ENCODE measurements at regions not wholly inside any gene's neighbourhood (a gene's known extent, or its start where the extent isn't known, plus 50 kb on each side); places are given as distances from the start of the nearest gene placed in this dataset.

GRCh38 chr2:19226386-19226785 is 132.0 kb downstream of the OSR1 start:
- TF ChIP-seq CTCF (IDR thresholded peaks at IDR 0.05): no peak
- Histone ChIP-seq H3K36me3 (ENCODE audit: insufficient read depth, low read length) (no peaks in the 10 kb centered on the region), H3K27me3 (ENCODE audit: control insufficient read depth in 1 of 2, insufficient read depth in 2 of 2, low read length in 2 of 2) (no peaks in the 10 kb centered on the region), H3K4me1 (ENCODE audit: insufficient read depth, low read length) (no peaks in the 10 kb centered on the region), H3K4me3 (ENCODE audit: low read length) (no peak overlapping the region), H3K27ac (ENCODE audit: low read depth in 1 of 2, low read length in 2 of 2) (no peak overlapping the region), H3K9me3 (ENCODE audit: control insufficient read depth in 1 of 2, insufficient read depth in 1 of 2, low read length in 2 of 2) (no peaks in the 10 kb centered on the region)
- Mint-ChIP-seq H3K27me3 (no peaks in the 10 kb centered on the region), H3K9me3 (no peaks in the 10 kb centered on the region), H3K27ac (no peak overlapping the region), H3K4me3 (no peak overlapping the region), H3K36me3 (ENCODE audit: low read depth) (no peaks in the 10 kb centered on the region), H3K4me1 (ENCODE audit: low read depth) (no peaks in the 10 kb centered on the region)
- intact Hi-C loops (cut with DNase I, micrococcal nuclease): no loop called here
- ATAC-seq (ENCODE audit: poor library complexity): no peak
- ChIA-PET CTCF (no interaction called here), POLR2A (no interaction called here)
- DNase-seq: no peak

- no peak overlapping the region for H3K27ac Mint-ChIP-seq
- TF ChIP-seq CTCF (IDR thresholded peaks at IDR 0.05): no peak
- Histone ChIP-seq H3K36me3 (ENCODE audit: insufficient read depth, low read length) (no peaks in the 10 kb centered on the region), H3K4me3 (ENCODE audit: low read length) (no peak overlapping the region), H3K27me3 (ENCODE audit: control insufficient read depth in 1 of 2, insufficient read depth in 2 of 2, low read length in 2 of 2) (no peaks in the 10 kb centered on the region), H3K4me1 (ENCODE audit: insufficient read depth, low read length) (no peaks in the 10 kb centered on the region), H3K27ac (ENCODE audit: low read depth in 1 of 2, low read length in 2 of 2) (no peak overlapping the region), H3K9me3 (ENCODE audit: control insufficient read depth in 1 of 2, insufficient read depth in 1 of 2, low read length in 2 of 2) (no peaks in the 10 kb centered on the region)
- intact Hi-C loops (cut with DNase I, micrococcal nuclease): no loop called here
- POLR2A ChIA-PET: no interaction called here
- H3K4me1 Mint-ChIP-seq (ENCODE audit: low read depth): no peaks in the 10 kb centered on the region
- CTCF ChIA-PET: no interaction called here
- no peaks in the 10 kb centered on the region for H3K36me3 Mint-ChIP-seq (ENCODE audit: low read depth)
- ATAC-seq (ENCODE audit: poor library complexity): no peak
- no peaks in the 10 kb centered on the region for H3K9me3 Mint-ChIP-seq
- no peak for DNase-seq
- H3K4me3 Mint-ChIP-seq: no peak overlapping the region
- no peaks in the 10 kb centered on the region for H3K27me3 Mint-ChIP-seq
Observed at GRCh38 chr2:19225931-19226330, 132.5 kb downstream of the OSR1 start.

GRCh38 chr2:19225126-19225525 is 133.3 kb downstream of the OSR1 start:
- Histone ChIP-seq H3K4me1 (ENCODE audit: insufficient read depth, low read length) (no peaks in the 10 kb centered on the region), H3K4me3 (ENCODE audit: low read length) (no peak overlapping the region), H3K36me3 (ENCODE audit: insufficient read depth, low read length) (no peaks in the 10 kb centered on the region), H3K9me3 (ENCODE audit: control insufficient read depth in 1 of 2, insufficient read depth in 1 of 2, low read length in 2 of 2) (no peaks in the 10 kb centered on the region), H3K27ac (ENCODE audit: low read depth in 1 of 2, low read length in 2 of 2) (no peak overlapping the region), H3K27me3 (ENCODE audit: control insufficient read depth in 1 of 2, insufficient read depth in 2 of 2, low read length in 2 of 2) (no peaks in the 10 kb centered on the region)
- ATAC-seq (ENCODE audit: poor library complexity): no peak
- Mint-ChIP-seq H3K27me3 (no peaks in the 10 kb centered on the region), H3K9me3 (no peaks in the 10 kb centered on the region), H3K36me3 (ENCODE audit: low read depth) (no peaks in the 10 kb centered on the region), H3K4me1 (ENCODE audit: low read depth) (no peaks in the 10 kb centered on the region), H3K4me3 (no peak overlapping the region), H3K27ac (no peak overlapping the region)
- DNase-seq: no peak
- TF ChIP-seq CTCF (IDR thresholded peaks at IDR 0.05): no peak
- intact Hi-C loops (cut with DNase I, micrococcal nuclease): no loop called here
- CTCF ChIA-PET: no interaction called here
- POLR2A ChIA-PET: no interaction called here
